Ovary (tissue), 7 donors: ENCODE measurements at regions not wholly inside any gene's neighbourhood (a gene's known extent, or its start where the extent isn't known, plus 50 kb on each side); places are given as distances from the start of the nearest gene placed in this dataset. TPM values are rescaled to one million over a fixed set of nuclear protein-coding genes. Genes with fewer than 3 reads are reported as not detected.

Experiments used
- DNase-seq, 5 donors: peaks; one replicate each; pipeline ENCODE4 v3.0.0-alpha.2; 2019 to 2020
- H3K27ac ChIP-seq, 2 donors: fragments of 200-600 bp; one replicate each; pipeline versions ENCODE4 v1.5.1 to v1.8.0; 2019 to 2022
- H3K27me3 ChIP-seq: fragments of 200-600 bp; one replicate; pipeline ENCODE4 v1.8.0; 2022
- H3K36me3 ChIP-seq: fragments of 200-600 bp; sonication (generic); one replicate; pipeline ENCODE4 v1.5.1; 2019
- H3K4me1 ChIP-seq: one replicate; pipeline ENCODE4 v1.8.1; 2013; ENCODE audit warnings: mild to moderate bottlenecking, moderate library complexity; ENCODE audit not compliant: insufficient read depth
- H3K4me3 ChIP-seq: fragments of 200-600 bp; sonication (generic); one replicate; pipeline ENCODE4 v1.5.1; 2017
- H3K9me3 ChIP-seq, 2 donors: fragments of 200-600 bp in 1 of 2; sonication (generic) in 1 of 2; one replicate each; pipeline versions ENCODE4 v1.5.1 to v1.8.1; 2013 to 2019; ENCODE audit warnings: mild to moderate bottlenecking in 1 of 2, moderate library complexity in 1 of 2
- POLR2A ChIP-seq: fragments of 450-650 bp; IDR thresholded peaks from one replicate; pipeline ENCODE4 v1.6.1; 2017; ENCODE audit warnings: antibody characterized with exemption, mild to moderate bottlenecking, moderate library complexity
- WGBS, 3 donors: extraction: QIAGEN DNeasy Blood & Tissue Kit in 1 of 3; methylation state at CpG; one replicate each; pipeline versions ENCODE4 v1.1.5 to v1.1.7; 2013 to 2017; 5-methylcytosine and 5-hydroxymethylcytosine counted together
- intact Hi-C, 4 donors: fragments of 100-400 bp; cut with DNase I; formaldehyde crosslinking; loops; one replicate each; pipeline versions ENCODE4 v1.11.0 to v1.15.1; 2022 to 2023
- small RNA-seq: library from RNA; depleted of rRNA; stranded (forward); fragments of <200 nt; gene quantifications from one replicate; pipeline ENCODE3, GENCODE V24; 2016
- donor health status: DM: no; HTN: no; CAD: no; lungs with moderate emphysema.
- donor health status: DM: no; HTN: no; CAD: no.
- donor health status: Bipolar disorder and iron deficiency.
- donor health status: DM: no; HTN: no; CAD: no.
- donor health status: DM: yes; HTN: yes; CAD: no.

GRCh38 chr12:67217647-67218046 lies 51.5 kb upstream of the CAND1 start:
- no peaks in the 10 kb centered on the region for H3K4me1 ChIP-seq
- H3K36me3 ChIP-seq = no peaks in the 10 kb centered on the region
- H3K27me3 ChIP-seq = no peaks in the 10 kb centered on the region
- no peak overlapping the region for H3K4me3 ChIP-seq
- no peak for TF ChIP-seq POLR2A
- WGBS, 3 donors = 77 to 81% (median 80%) methylated on average over 6 of the region's 6 CpGs
- intact Hi-C loops = no loop called here
- no peaks in the 10 kb centered on the region for H3K9me3 ChIP-seq
- DNase-seq = no peak
- H3K27ac ChIP-seq = no peak overlapping the region

Small RNA genes in the stretch of these regions (small RNA-seq; reads per million reads assigned to genes)
- not detected for gene AC073530.2
